SH-SY5Y (cell line): ENCODE measurements at regions not wholly inside any gene's neighbourhood (a gene's known extent, or its start where the extent isn't known, plus 50 kb on each side); places are given as distances from the start of the nearest gene placed in this dataset.

Experiments used
- GATA2 ChIP-seq: IDR thresholded peaks from 2 replicates; pipeline ENCODE4 v1.6.1; 2011; ENCODE audit warnings: mild to moderate bottlenecking, low read depth, low read length
- GATA3 ChIP-seq: IDR thresholded peaks from 2 replicates; pipeline ENCODE4 v1.6.1; 2011; ENCODE audit warnings: low read depth, mild to moderate bottlenecking, low read length, moderate library complexity

DNA sequence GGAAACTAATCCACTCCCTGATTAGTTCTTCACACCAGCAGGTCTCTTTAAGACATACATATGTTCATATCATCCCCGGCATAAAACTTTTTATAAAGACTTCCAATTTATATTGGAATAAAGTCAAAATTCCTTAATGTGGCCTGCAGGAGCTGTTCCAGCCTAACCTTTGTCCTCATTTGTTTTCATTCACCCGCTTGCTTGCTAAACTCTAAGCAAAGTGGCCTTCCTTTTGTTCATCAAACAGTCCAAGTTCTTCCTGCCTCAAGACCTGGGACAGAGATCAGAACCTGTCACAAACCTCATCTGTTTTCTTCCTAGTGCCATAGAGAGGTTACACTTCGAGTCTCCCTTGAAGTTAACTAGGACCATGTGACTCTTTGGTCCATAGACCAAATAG is 339.4 kb upstream of the ID2 start:
- no peak for TF ChIP-seq GATA2
- TF ChIP-seq GATA3, result no peak
